Limb (tissue), 2 donors: ENCODE measurements at regions not wholly inside any gene's neighbourhood (a gene's known extent, or its start where the extent isn't known, plus 50 kb on each side); places are given as distances from the start of the nearest gene placed in this dataset.

ENCODE experiments used
- DNase-seq, 2 donors: peaks; one replicate each; pipeline ENCODE4 v3.0.0-alpha.2; 2016; ENCODE audit errors: extremely low spot score in 2 of 2

GRCh38 chr2:180662521-180662920, 317.9 kb upstream of the UBE2E3 start:
- no peak for DNase-seq

GRCh38 chr2:180661686-180662030, 318.7 kb upstream of the UBE2E3 start:
- no peak for DNase-seq

GRCh38 chr2:180660881-180661685, 319.3 kb upstream of the UBE2E3 start:
- DNase-seq, result peak in 1 of 2 donors; percentile 45

- DNase-seq, result no peak
These were observed 320.2 kb upstream of the UBE2E3 start for GRCh38 chr2:180660207-180660606.

GRCh38 chr2:180657054-180657453, 323.4 kb upstream of the UBE2E3 start:
- no peak for DNase-seq

GRCh38 chr2:180656455-180656847, 324.0 kb upstream of the UBE2E3 start:
- no peak for DNase-seq

- DNase-seq, result no peak
These were observed 324.5 kb upstream of the UBE2E3 start for GRCh38 chr2:180655842-180656454.

- no peak for DNase-seq
These were observed 325.0 kb upstream of the UBE2E3 start for GRCh38 chr2:180655393-180655792.

GRCh38 chr2:180653481-180653880, 326.9 kb upstream of the UBE2E3 start:
- DNase-seq, result no peak

GRCh38 chr2:180652794-180653193, 327.6 kb upstream of the UBE2E3 start:
- DNase-seq, result no peak

GRCh38 chr2:180651596-180651995, 328.8 kb upstream of the UBE2E3 start:
- no peak for DNase-seq

GRCh38 chr2:180647621-180648020, 332.8 kb upstream of the UBE2E3 start:
- DNase-seq, result peak in 1 of 2 donors; percentile 60

GRCh38 chr2:180647221-180647620, 333.2 kb upstream of the UBE2E3 start:
- no peak for DNase-seq

- peak in 1 of 2 donors; percentile 36 for DNase-seq
These were observed 333.6 kb upstream of the UBE2E3 start for GRCh38 chr2:180646756-180647155.

GRCh38 chr2:180644709-180645108, 335.7 kb upstream of the UBE2E3 start:
- DNase-seq, result no peak

GRCh38 chr2:180630756-180631155, 349.6 kb upstream of the UBE2E3 start:
- no peak for DNase-seq

GRCh38 chr2:180625006-180625844, 355.2 kb upstream of the UBE2E3 start:
- no peak for DNase-seq

- no peak for DNase-seq
These were observed 358.2 kb upstream of the UBE2E3 start for GRCh38 chr2:180621941-180622918.

- no peak for DNase-seq
These were observed 359.0 kb upstream of the UBE2E3 start for GRCh38 chr2:180621366-180621765.

GRCh38 chr2:180618570-180618969, 361.8 kb upstream of the UBE2E3 start:
- DNase-seq, result no peak

- DNase-seq, result no peak
These were observed 365.6 kb upstream of the UBE2E3 start for GRCh38 chr2:180614776-180615175.
